Lung (tissue), 11 donors: ENCODE measurements at regions not wholly inside any gene's neighbourhood (a gene's known extent, or its start where the extent isn't known, plus 50 kb on each side); places are given as distances from the start of the nearest gene placed in this dataset.

ENCODE experiments used
- ATAC-seq: fragments of 200-7000 bp; cut with Tn5 transposase; one replicate; pipeline ENCODE4 v1.9.1; 2020; ENCODE audit warnings: moderate number of reproducible peaks; ENCODE audit not compliant: insufficient read depth, low FRiP score
- DNase-seq, 3 donors: peaks; one replicate each; pipeline ENCODE4 v3.0.0-alpha.2; 2013 to 2017
- H3K27ac ChIP-seq, 2 donors: one replicate each; pipeline ENCODE4 v1.5.1; 2013; ENCODE audit warnings: mild to moderate bottlenecking in 2 of 2, moderate library complexity in 2 of 2, control low read depth in 1 of 2, inconsistent platforms in 1 of 2, low read depth in 1 of 2, low read length in 1 of 2
- H3K27me3 ChIP-seq, 3 donors: one replicate each; pipeline ENCODE4 v1.5.1; 2013; ENCODE audit warnings: low read length in 2 of 3; ENCODE audit not compliant: control insufficient read depth in 3 of 3, insufficient read depth in 3 of 3
- H3K36me3 ChIP-seq, 4 donors: one replicate each; pipeline ENCODE4 v1.5.1; 2013; ENCODE audit warnings: low read length in 4 of 4, mild to moderate bottlenecking in 1 of 4, moderate library complexity in 1 of 4; ENCODE audit not compliant: control insufficient read depth in 4 of 4, insufficient read depth in 4 of 4
- H3K4me1 ChIP-seq, 5 donors: one replicate each; pipeline ENCODE4 v1.5.1; 2013; ENCODE audit warnings: low read length in 5 of 5, mild to moderate bottlenecking in 2 of 5, moderate library complexity in 1 of 5; ENCODE audit not compliant: control insufficient read depth in 5 of 5, insufficient read depth in 5 of 5
- H3K4me3 ChIP-seq: one replicate; pipeline ENCODE4 v1.5.1; 2013; ENCODE audit warnings: mild to moderate bottlenecking, control low read depth, moderate library complexity
- H3K9ac ChIP-seq, 2 donors: one replicate each; pipeline ENCODE4 v1.5.1; 2013; ENCODE audit warnings: low read length in 2 of 2, control low read depth in 1 of 2; ENCODE audit not compliant: insufficient read depth in 1 of 2
- H3K9me3 ChIP-seq, 4 donors: one replicate each; pipeline ENCODE4 v1.5.1; 2013; ENCODE audit warnings: low read length in 3 of 4, mild to moderate bottlenecking in 1 of 4, moderate library complexity in 1 of 4; ENCODE audit not compliant: control insufficient read depth in 4 of 4, insufficient read depth in 3 of 4
- WGBS, 2 donors: extraction: QIAGEN DNeasy Blood & Tissue Kit; methylation state at CpG; one replicate each; pipeline ENCODE4 v1.1.7; 2013; 5-methylcytosine and 5-hydroxymethylcytosine counted together
- TF ChIP-seq, protein P1 (sequence below): IDR thresholded peaks from 2 replicates; pipeline ENCODE4 v1.5.1; 2012; ENCODE audit warnings: mild to moderate bottlenecking; ENCODE audit errors: control extremely low read depth, extremely low read depth
- donor health status: control.
- donor health status: control.
- donor health status: Bipolar disorder and iron deficiency.
- donor health status: healthy.
- donor health status: DM: yes; HTN: yes; CAD: no.

DNA sequence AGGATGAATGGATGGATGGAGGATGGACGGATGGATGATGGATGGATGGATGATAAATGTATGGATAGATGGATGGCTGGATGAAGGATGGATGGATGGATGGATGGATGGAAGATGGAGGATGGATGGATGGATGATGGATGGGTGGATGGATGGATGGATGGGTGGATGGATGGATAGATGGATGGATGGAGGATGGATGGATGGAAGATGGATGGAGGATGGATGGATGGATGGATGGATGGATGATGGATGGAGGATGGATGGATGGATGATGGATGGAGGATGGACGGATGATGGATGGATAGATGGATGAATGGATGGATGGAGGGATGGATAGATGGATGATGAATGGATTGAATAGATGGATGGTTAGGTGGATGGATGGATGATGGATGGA is 210.6 kb upstream of the IGF1R start:
- Histone ChIP-seq H3K9me3 (no peaks in the 10 kb centered on the region), H3K27ac (no peak overlapping the region), H3K9ac (no peak overlapping the region), H3K36me3 (no peaks in the 10 kb centered on the region), H3K27me3 (no peaks in the 10 kb centered on the region), H3K4me1 (no peaks in the 10 kb centered on the region), H3K4me3 (no peak overlapping the region)
- TF ChIP-seq, protein P1, sequence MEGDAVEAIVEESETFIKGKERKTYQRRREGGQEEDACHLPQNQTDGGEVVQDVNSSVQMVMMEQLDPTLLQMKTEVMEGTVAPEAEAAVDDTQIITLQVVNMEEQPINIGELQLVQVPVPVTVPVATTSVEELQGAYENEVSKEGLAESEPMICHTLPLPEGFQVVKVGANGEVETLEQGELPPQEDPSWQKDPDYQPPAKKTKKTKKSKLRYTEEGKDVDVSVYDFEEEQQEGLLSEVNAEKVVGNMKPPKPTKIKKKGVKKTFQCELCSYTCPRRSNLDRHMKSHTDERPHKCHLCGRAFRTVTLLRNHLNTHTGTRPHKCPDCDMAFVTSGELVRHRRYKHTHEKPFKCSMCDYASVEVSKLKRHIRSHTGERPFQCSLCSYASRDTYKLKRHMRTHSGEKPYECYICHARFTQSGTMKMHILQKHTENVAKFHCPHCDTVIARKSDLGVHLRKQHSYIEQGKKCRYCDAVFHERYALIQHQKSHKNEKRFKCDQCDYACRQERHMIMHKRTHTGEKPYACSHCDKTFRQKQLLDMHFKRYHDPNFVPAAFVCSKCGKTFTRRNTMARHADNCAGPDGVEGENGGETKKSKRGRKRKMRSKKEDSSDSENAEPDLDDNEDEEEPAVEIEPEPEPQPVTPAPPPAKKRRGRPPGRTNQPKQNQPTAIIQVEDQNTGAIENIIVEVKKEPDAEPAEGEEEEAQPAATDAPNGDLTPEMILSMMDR = no peak
- DNase-seq (no peak), ATAC-seq (no peak)
- WGBS, 2 donors = 88 to 98% methylated on average over 2 of the region's 2 CpGs

DNA sequence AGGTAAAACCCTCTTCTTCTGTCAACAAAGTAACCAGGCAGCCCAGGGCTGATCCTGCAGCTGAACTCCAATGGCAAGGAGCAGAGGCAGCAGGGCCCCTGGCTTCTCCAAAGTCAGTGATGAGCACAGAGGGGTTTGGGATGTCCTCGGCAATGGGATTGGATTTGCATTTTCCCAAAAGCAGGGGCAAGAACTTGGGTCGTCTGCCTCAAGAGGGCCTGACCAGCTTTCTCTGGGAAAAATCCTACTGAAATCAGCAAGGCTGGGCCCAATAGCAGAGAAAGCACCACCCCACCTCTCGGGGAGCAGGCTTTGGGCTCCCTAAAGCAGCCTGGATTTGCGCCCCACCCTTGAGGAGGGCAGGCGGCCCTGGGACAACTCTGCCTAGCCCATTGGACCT is 210.0 kb upstream of the IGF1R start:
- 89 to 99% methylated on average over 5 of the region's 5 CpGs for WGBS, 2 donors
- no peaks in the 10 kb centered on the region for H3K27me3 ChIP-seq
- no peak overlapping the region for H3K27ac ChIP-seq
- no peaks in the 10 kb centered on the region for H3K36me3 ChIP-seq
- ATAC-seq (no peak), DNase-seq (no peak)
- no peak overlapping the region for H3K4me3 ChIP-seq
- TF ChIP-seq, protein P1 = no peak
- H3K4me1 ChIP-seq = peaks cover 0 to under 1% (median 0%) of the 10 kb centered on the region in 5 donors
- H3K9ac ChIP-seq = no peak overlapping the region
- no peaks in the 10 kb centered on the region for H3K9me3 ChIP-seq

DNA sequence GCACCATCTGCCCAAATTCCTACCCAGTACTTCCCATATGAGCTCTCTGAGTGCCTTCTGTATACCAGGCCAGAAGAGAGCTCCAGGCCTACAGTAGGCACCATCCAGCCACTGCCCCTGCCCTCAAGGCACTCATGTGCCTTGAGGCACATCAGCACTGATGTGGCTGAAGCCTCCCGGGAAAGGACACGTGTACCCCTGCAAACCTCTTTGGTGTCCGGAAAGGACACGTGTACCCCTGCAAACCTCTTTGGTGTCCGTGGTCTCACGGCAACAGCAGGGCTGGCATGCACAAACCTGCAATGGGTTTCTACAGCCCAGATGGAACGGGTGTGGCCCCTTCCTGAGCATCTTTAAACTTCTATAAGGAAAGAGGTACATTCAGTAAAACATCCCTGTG is 209.4 kb upstream of the IGF1R start:
- Histone ChIP-seq H3K9me3 (no peaks in the 10 kb centered on the region), H3K9ac (no peak overlapping the region), H3K4me3 (no peak overlapping the region), H3K27me3 (no peaks in the 10 kb centered on the region), H3K27ac (no peak overlapping the region), H3K36me3 (no peaks in the 10 kb centered on the region), H3K4me1 (peaks cover 0 to 5% (median 0%) of the 10 kb centered on the region in 5 donors)
- WGBS, 2 donors = 92 to 97% methylated on average over 7 of the region's 7 CpGs
- TF ChIP-seq, protein P1 = no peak
- no peak for ATAC-seq
- DNase-seq = no peak

DNA sequence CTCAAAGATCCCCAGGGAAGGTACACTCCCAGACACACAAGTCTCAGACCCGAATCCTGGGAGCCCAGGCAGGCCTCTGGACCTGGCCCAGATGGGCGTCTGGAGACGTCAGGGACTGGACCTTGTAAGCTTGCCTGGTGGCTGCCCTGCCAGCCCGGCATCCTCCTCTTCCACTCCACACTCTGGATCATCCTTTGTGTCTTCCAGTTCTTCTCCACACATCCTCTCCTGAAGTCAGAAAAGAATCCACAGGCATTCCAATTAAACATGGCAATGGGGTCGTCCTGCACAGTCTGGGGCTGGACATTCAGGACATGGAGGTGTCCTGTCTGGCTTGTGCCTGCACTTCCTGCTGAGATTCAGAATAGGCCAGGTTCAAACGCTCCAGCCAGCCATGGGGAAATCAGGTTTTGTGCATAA is 208.8 kb upstream of the IGF1R start:
- ATAC-seq (no peak), DNase-seq (no peak)
- TF ChIP-seq, protein P1 = no peak
- no peak overlapping the region for H3K27ac ChIP-seq
- H3K36me3 ChIP-seq = no peaks in the 10 kb centered on the region
- H3K9me3 ChIP-seq = no peaks in the 10 kb centered on the region
- no peak overlapping the region for H3K4me3 ChIP-seq
- 72 to 82% methylated on average over 6 of the region's 6 CpGs for WGBS, 2 donors
- no peak overlapping the region for H3K9ac ChIP-seq
- H3K27me3 ChIP-seq = no peaks in the 10 kb centered on the region
- peaks cover 0 to 8% (median 0%) of the 10 kb centered on the region in 5 donors for H3K4me1 ChIP-seq
